Panc1 (cell line): ENCODE measurements at regions not wholly inside any gene's neighbourhood (a gene's known extent, or its start where the extent isn't known, plus 50 kb on each side); places are given as distances from the start of the nearest gene placed in this dataset.

ENCODE experiments used
- CTCF ChIP-seq: fragments of 450-650 bp; IDR thresholded peaks from 2 replicates; pipeline ENCODE4 v1.5.1; 2017; ENCODE audit warnings: mild to moderate bottlenecking
- POLR2AphosphoS5 ChIP-seq: IDR thresholded peaks from 2 replicates; pipeline ENCODE4 v1.6.1; 2012; ENCODE audit warnings: mild to moderate bottlenecking, low read depth, low read length, moderate library complexity

- TF ChIP-seq POLR2AphosphoS5 (no peak), CTCF (peak; percentile 19)
These were observed 215.5 kb upstream of the RORB start for GRCh38 chr9:74281674-74282073.
